Hematopoietic multipotent progenitor cell treated with erythropoietin and hydrocortisone succinate and interleukin-3 and kit ligand, for 15 days (in vitro differentiated cells): ENCODE measurements at regions not wholly inside any gene's neighbourhood (a gene's known extent, or its start where the extent isn't known, plus 50 kb on each side); places are given as distances from the start of the nearest gene placed in this dataset.
"Not testable (repeated sequence)": the region's sequence is repeated elsewhere in the genome, so short reads cannot be mapped to it uniquely, and the experiment has no call there.

Experiments
- DNase-seq: peaks from one replicate; pipeline ENCODE4 v3.0.0-alpha.2; 2015; ENCODE audit warnings: low spot score

GRCh38 chr7:145104400-145104799 is 268.5 kb upstream of the TPK1 start:
- DNase-seq: no peak

- DNase-seq: not testable (repeated sequence)
These were observed 266.3 kb upstream of the TPK1 start for GRCh38 chr7:145102199-145102598.

- DNase-seq: no peak
These were observed 256.9 kb upstream of the TPK1 start for GRCh38 chr7:145092766-145093165.

- no peak for DNase-seq
These were observed 252.4 kb upstream of the TPK1 start for GRCh38 chr7:145088111-145088745.

- no peak for DNase-seq
These were observed 246.7 kb upstream of the TPK1 start for GRCh38 chr7:145082366-145083161.

GRCh38 chr7:145065473-145065872 is 229.6 kb upstream of the TPK1 start:
- DNase-seq: no peak

- no peak for DNase-seq
These were observed 228.3 kb upstream of the TPK1 start for GRCh38 chr7:145064114-145064513.

GRCh38 chr7:145053781-145054180 is 217.9 kb upstream of the TPK1 start:
- DNase-seq: no peak

- DNase-seq: no peak
These were observed 214.6 kb upstream of the TPK1 start for GRCh38 chr7:145050415-145050814.

GRCh38 chr7:145036604-145037405 is 201.0 kb upstream of the TPK1 start:
- DNase-seq: peak; percentile 28

GRCh38 chr7:145031162-145031561 is 195.3 kb upstream of the TPK1 start:
- no peak for DNase-seq

- DNase-seq: no peak
These were observed 194.9 kb upstream of the TPK1 start for GRCh38 chr7:145030754-145031153.

- DNase-seq: no peak
These were observed 184.6 kb upstream of the TPK1 start for GRCh38 chr7:145020454-145020853.

- no peak for DNase-seq
These were observed 180.2 kb upstream of the TPK1 start for GRCh38 chr7:145016068-145016467.

GRCh38 chr7:145009876-145010275 is 174.0 kb upstream of the TPK1 start:
- DNase-seq: no peak

GRCh38 chr7:145005601-145006000 is 169.7 kb upstream of the TPK1 start:
- no peak for DNase-seq

GRCh38 chr7:144997512-144997911 is 161.7 kb upstream of the TPK1 start:
- no peak for DNase-seq

- no peak for DNase-seq
These were observed 159.6 kb upstream of the TPK1 start for GRCh38 chr7:144995495-144995894.

GRCh38 chr7:144991041-144991440 is 155.2 kb upstream of the TPK1 start:
- no peak for DNase-seq

- DNase-seq: no peak
These were observed 151.8 kb upstream of the TPK1 start for GRCh38 chr7:144987686-144988085.

GRCh38 chr7:144982133-144982532 is 146.3 kb upstream of the TPK1 start:
- no peak for DNase-seq

- no peak for DNase-seq
These were observed 140.0 kb upstream of the TPK1 start for GRCh38 chr7:144975882-144976281.

- DNase-seq: no peak
These were observed 133.9 kb upstream of the TPK1 start for GRCh38 chr7:144969787-144970186.
